GM21367 (cell line): ENCODE measurements at regions not wholly inside any gene's neighbourhood (a gene's known extent, or its start where the extent isn't known, plus 50 kb on each side); places are given as distances from the start of the nearest gene placed in this dataset.

ENCODE experiments used
- ATAC-seq: cut with Tn5 transposase; IDR thresholded peaks from one replicate; pipeline ENCODE4 v1.9.1; 2021; ENCODE audit not compliant: unreplicated experiment

- no peak for ATAC-seq
Observed at GRCh38 chr12:93042684-93043083, 113.6 kb upstream of the EEA1 start.

- no peak for ATAC-seq
Observed at GRCh38 chr12:93043192-93043876, 114.2 kb upstream of the EEA1 start.

- ATAC-seq, result no peak
Observed at GRCh38 chr12:93043877-93044209, 114.7 kb upstream of the EEA1 start.

- ATAC-seq, result no peak
Observed at GRCh38 chr12:93047118-93047517, 118.0 kb upstream of the EEA1 start.

GRCh38 chr12:93048656-93049055 lies 119.6 kb upstream of the EEA1 start:
- no peak for ATAC-seq

- no peak for ATAC-seq
Observed at GRCh38 chr12:93050026-93050747, 121.1 kb upstream of the EEA1 start.

- ATAC-seq, result no peak
Observed at GRCh38 chr12:93050748-93051081, 121.6 kb upstream of the EEA1 start.

- ATAC-seq, result no peak
Observed at GRCh38 chr12:93054021-93054420, 124.9 kb upstream of the EEA1 start.

GRCh38 chr12:93055221-93055620 lies 126.1 kb upstream of the EEA1 start:
- ATAC-seq, result no peak

- ATAC-seq, result no peak
Observed at GRCh38 chr12:93056971-93057535, 128.0 kb upstream of the EEA1 start.

GRCh38 chr12:93058280-93058679 lies 129.2 kb upstream of the EEA1 start:
- ATAC-seq, result no peak

- no peak for ATAC-seq
Observed at GRCh38 chr12:93059288-93059687, 130.2 kb upstream of the EEA1 start.

- ATAC-seq, result peak; percentile 96
Observed at GRCh38 chr12:93059925-93060665, 131.0 kb upstream of the EEA1 start.

GRCh38 chr12:93060666-93061472 lies 131.8 kb upstream of the EEA1 start:
- ATAC-seq, result peak; percentile 28

- no peak for ATAC-seq
Observed at GRCh38 chr12:93061473-93062419, 132.7 kb upstream of the EEA1 start.

- ATAC-seq, result no peak
Observed at GRCh38 chr12:93065896-93066295, 136.8 kb upstream of the EEA1 start.

- ATAC-seq, result no peak
Observed at GRCh38 chr12:93072340-93072739, 143.2 kb upstream of the EEA1 start.

GRCh38 chr12:93073324-93073723 lies 144.2 kb upstream of the EEA1 start:
- no peak for ATAC-seq

- no peak for ATAC-seq
Observed at GRCh38 chr12:93078059-93078458, 149.0 kb upstream of the EEA1 start.

- ATAC-seq, result no peak
Observed at GRCh38 chr12:93078577-93078976, 149.5 kb upstream of the EEA1 start.
